Fibroblast of skin of abdomen (primary cell): ENCODE measurements at regions not wholly inside any gene's neighbourhood (a gene's known extent, or its start where the extent isn't known, plus 50 kb on each side); places are given as distances from the start of the nearest gene placed in this dataset.

Experiments
- DNase-seq: peaks from one replicate; pipeline ENCODE4 v3.0.0-alpha.2; 2013

DNA sequence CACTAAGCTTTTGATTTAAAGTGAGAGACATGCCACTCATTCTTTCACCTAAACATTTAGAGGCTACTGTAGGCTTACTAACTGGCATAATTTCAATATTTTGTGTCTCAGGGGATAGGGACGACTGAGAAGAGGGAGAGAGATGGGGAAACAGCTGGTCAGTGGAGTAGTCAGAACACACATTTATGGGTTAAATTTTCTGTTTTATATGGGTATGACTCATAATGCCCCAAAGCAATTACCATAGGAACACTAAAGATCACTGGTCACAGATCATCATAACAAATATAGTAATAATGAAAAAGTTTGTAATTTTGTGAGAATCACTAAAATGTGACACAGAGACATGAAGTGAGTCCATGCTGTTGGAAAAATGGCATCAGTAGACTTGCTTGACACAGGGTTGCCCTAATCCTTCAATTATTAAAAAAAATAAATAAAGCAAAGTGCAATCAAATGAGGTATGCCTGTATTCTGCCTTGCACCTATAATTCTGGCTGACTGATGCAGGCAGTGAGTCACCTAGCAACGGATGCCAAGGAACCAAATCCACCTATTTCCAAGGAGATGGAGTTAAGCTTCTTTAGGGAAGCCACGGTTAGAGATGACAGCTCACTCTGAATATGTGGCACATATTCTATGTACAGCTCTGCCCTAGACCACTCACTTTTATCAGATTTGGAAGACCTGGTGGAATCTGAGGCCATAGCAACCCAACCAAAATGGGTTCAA, 166.1 kb downstream of the MARCHF11 start:
- DNase-seq, result no peak

DNA sequence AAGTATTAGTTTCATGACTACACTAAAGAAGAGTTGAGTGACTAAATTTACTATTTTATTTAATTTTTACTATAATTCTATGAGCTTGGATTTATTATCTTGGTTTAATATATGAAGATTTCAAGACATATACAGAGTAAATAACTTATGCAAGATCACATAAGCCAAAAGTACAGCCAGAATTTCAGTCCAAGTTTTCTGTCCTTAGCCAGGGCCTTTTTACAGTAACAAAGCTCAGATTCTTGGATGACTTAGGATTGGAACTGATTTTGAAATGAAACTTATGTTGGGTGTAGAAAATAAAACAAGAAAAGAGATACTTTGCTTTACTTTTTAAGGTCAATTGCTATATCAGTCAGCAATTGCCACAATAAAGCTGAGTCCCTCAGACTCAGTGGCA, 170.3 kb downstream of the MARCHF11 start:
- DNase-seq, result no peak

DNA sequence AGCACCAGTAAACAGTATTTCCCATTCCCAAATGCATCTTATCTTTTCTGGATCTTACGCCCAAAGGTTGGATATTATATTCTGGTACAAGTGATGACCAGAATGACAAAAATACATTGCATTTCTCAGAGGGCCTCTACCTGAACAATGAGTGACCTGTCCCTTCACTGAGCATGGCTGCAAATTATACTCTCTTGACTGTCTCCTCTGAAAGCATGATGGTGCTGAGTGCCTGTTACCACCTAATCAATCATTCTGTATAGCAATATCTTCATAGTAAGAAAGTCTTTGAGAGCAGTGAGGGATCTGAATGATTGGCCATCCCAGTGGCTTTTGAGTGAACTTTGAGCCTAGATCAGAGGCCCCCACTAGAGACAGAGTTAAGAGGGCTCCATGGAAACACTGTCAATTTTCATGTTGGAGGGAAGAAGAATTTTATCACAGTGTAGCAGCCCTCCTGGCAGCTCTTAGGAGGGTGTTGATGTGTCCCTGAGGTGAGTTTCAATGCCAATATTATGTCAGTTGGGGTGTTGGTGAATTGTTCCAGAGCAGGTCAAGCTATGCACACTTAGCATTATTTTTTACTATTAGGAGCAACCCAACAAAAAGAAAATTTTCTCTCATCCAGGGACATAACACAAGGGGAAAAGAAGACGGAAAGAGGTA, 171.7 kb downstream of the MARCHF11 start:
- DNase-seq, result no peak

DNA sequence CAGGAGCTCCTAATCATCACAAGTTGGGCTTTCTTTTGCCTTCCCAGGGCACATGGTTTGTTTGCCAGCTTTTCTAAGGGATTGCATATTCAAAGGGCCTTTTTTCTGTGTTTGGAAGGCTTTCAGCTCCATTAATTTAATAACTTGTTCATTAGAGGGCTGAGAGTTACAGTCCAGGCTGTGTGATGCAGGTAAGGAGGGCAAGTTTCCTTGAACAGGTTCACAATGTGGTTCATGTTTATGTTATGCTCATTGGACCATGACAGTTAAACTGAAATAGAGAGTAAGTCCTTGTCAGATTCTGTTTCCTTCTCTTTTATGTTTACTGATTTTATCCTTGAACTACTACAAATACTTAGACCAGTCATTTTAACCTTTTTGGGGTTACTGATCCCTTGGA, 174.4 kb downstream of the MARCHF11 start:
- no peak for DNase-seq

DNA sequence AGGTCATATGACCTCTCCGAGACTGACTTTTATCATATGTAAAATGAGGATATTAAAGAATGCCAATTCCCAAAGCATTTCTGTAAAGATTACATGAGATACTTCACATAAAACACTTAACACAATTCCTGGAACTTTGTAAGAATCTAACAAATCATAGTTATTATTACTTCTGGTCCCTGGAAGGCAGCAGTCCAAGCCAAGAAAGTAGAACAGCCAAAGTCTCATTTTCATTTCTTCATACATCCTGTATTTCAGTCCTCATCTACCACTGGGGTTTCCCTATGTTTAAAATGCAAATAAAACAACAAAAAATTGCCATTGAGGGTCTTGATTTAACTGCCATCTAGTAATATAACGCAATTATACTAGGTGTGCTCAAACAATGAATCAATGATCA, 179.5 kb downstream of the MARCHF11 start:
- DNase-seq, result no peak

DNA sequence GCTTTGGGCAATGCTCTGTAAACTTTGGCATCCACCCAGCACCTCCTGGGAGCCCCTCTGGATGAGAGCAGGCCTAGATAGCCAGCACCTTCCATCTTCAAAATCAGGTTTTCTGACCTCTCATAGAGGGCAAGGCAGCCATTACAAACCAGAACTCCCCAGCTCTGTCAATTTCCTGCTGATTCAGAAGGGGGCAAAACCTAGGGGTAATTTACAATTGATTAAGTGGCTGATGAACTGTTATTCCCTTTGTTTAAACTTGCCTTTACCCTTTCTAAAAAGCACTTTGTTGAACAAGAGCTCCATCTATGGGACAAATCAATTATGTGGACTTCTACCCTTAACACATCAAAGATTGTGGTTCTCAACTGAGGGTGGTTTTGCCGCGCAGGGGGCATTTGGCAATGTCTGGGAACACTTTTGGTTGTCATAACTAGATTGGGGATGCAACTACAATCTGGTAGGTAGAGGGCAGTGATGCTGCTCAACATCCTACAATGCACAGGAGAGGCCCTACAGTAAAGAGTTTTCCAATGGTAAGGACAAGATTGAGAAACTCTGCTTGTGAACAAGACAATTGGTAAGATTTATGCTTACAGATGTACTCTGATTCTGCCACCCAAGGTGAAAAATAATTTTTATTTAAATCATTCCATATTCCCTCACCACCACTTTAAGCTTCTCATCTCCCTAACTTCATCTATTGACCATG, 184.1 kb downstream of the MARCHF11 start:
- peak; percentile 45 for DNase-seq

DNA sequence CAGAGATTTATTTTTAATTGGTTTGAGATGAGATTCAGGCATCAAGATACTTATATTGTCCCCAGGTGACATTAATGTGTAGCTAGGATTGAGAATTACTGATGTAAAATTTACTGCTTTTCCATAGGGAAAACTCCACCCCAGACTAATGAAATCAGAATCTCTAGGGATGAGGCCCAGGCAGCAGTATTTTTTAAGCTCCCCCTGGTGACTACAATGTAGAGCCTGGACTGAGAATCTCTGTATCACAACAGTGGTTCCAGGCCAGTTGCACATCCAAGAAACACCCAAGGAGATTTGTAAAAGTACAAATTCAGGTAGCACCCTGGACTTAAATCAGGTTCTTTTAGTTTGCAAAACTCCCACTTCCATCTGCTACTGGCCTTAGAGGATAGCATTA, 185.7 kb downstream of the MARCHF11 start:
- DNase-seq, result peak; percentile 22

DNA sequence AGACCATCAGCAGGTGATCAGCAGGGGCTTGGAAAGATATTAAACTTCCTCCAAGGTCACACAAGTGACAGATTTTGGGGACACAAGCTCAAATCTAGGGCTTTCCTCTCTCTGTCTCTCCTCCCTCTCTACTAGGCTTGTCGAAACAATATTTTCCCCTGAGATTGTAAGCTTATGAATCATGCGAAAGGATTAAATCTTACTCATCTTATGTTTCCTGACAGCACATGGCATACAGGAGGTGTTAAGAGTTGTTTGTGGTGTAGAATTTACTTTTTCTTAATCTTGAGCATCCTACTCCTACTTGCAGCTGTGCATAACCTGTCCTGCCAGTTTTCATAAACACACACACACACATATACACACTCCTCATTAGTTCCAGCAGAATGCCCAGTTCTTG, 186.3 kb downstream of the MARCHF11 start:
- peak; percentile 57 for DNase-seq

DNA sequence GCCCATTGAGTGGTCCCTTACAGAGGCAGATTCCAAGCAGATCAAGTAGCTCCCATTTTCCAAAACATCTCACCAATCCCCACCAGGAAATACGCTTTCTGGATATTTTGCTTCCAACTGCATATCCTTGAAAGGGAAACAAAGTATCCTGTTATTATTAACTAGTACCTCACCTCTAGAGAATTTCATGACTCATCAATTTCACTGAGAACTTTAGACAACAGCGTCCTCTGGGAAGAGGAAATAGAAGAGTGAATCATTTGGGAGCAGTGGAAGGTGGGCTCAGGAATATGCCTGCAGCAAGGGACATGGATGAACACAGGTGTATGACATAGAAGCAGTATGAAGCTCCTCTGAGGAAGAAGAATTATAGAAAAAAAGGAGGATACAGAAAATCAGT, 186.7 kb downstream of the MARCHF11 start:
- peak; percentile 54 for DNase-seq

DNA sequence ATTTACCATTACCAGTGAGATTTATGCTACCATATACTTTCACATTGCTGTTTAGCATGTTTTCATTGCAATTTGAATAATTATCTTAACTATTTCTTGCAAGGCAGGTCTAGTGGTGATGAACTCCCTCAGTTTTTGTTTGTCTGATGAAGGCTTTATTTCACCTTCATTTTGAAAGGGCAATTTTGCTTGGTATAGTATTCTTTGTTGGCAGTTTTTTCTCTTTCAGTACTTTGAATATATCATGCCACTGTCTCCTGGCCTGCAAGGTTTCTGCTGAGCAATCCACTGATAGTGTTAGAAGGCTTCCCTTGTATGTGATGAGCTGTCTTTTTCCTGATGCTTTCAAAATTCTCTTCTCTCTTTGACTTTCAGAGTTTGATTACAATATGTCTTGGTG, 188.0 kb downstream of the MARCHF11 start:
- DNase-seq, result no peak
